ENCODE measurements at regions not wholly inside any gene's neighbourhood (a gene's known extent, or its start where the extent isn't known, plus 50 kb on each side); places are given as distances from the start of the nearest gene placed in this dataset.

GRCh38 chr15:37789881-37790280 is 144.6 kb upstream of the TMCO5A start:
- no peak for DNase-seq

- no peak for DNase-seq
These were observed 142.7 kb upstream of the TMCO5A start for GRCh38 chr15:37791693-37792092.

- no peak for DNase-seq
These were observed 142.1 kb upstream of the TMCO5A start for GRCh38 chr15:37792351-37792750.

- no peak for DNase-seq
These were observed 140.6 kb upstream of the TMCO5A start for GRCh38 chr15:37793851-37794250.

- DNase-seq = no peak
These were observed 139.5 kb upstream of the TMCO5A start for GRCh38 chr15:37794947-37795346.

- no peak for DNase-seq
These were observed 132.9 kb upstream of the TMCO5A start for GRCh38 chr15:37801529-37801928.

GRCh38 chr15:37806808-37807207 is 127.6 kb upstream of the TMCO5A start:
- no peak for DNase-seq

- no peak for DNase-seq
These were observed 124.1 kb upstream of the TMCO5A start for GRCh38 chr15:37810381-37810780.

GRCh38 chr15:37813306-37813705 is 121.1 kb upstream of the TMCO5A start:
- no peak for DNase-seq

- DNase-seq = no peak
These were observed 119.5 kb upstream of the TMCO5A start for GRCh38 chr15:37814847-37815515.

GRCh38 chr15:37818152-37818677 is 116.2 kb upstream of the TMCO5A start:
- no peak for DNase-seq

GRCh38 chr15:37819191-37819590 is 115.2 kb upstream of the TMCO5A start:
- no peak for DNase-seq

GRCh38 chr15:37820380-37821128 is 113.9 kb upstream of the TMCO5A start:
- no peak for DNase-seq

- DNase-seq = no peak
These were observed 110.7 kb upstream of the TMCO5A start for GRCh38 chr15:37823601-37824275.

GRCh38 chr15:37824717-37825382 is 109.6 kb upstream of the TMCO5A start:
- no peak for DNase-seq

- no peak for DNase-seq
These were observed 97.2 kb upstream of the TMCO5A start for GRCh38 chr15:37837276-37837675.

- no peak for DNase-seq
These were observed 86.7 kb upstream of the TMCO5A start for GRCh38 chr15:37847776-37848175.

GRCh38 chr15:37856109-37856508 is 78.3 kb upstream of the TMCO5A start:
- DNase-seq = no peak

GRCh38 chr15:37860896-37861295 is 73.5 kb upstream of the TMCO5A start:
- DNase-seq = no peak

GRCh38 chr15:37865687-37866086 is 68.8 kb upstream of the TMCO5A start:
- DNase-seq = no peak

- DNase-seq = no peak
These were observed 63.7 kb upstream of the TMCO5A start for GRCh38 chr15:37870711-37871110.

GRCh38 chr15:37872661-37873060 is 61.8 kb upstream of the TMCO5A start:
- DNase-seq = no peak

- no peak for DNase-seq
These were observed 61.1 kb upstream of the TMCO5A start for GRCh38 chr15:37873336-37873735.
